MM.1S (cell line): ENCODE measurements at regions not wholly inside any gene's neighbourhood (a gene's known extent, or its start where the extent isn't known, plus 50 kb on each side); places are given as distances from the start of the nearest gene placed in this dataset.

ENCODE experiments used
- DNase-seq: peaks from one replicate; pipeline ENCODE4 v3.0.0-alpha.2; 2015
- H2AFZ ChIP-seq: fragments of 300-600 bp; sonication (generic); 2 replicates; pipeline ENCODE4 v1.6.0; 2016; ENCODE audit warnings: antibody characterized with exemption, low read length
- H3F3A ChIP-seq: fragments of 300-600 bp; sonication (generic); 2 replicates; pipeline ENCODE4 v1.6.1; 2016; ENCODE audit warnings: mild to moderate bottlenecking, antibody characterized with exemption, low read length, moderate library complexity, mixed read lengths; ENCODE audit not compliant: insufficient read depth
- H3K27ac ChIP-seq: fragments of 300-600 bp; sonication (generic); 2 replicates; pipeline ENCODE4 v1.5.1; 2016; ENCODE audit warnings: mild to moderate bottlenecking, low read length
- H3K27me3 ChIP-seq: fragments of 300-600 bp; sonication (generic); replicated peaks from 2 replicates; pipeline ENCODE4 v1.6.0; 2016; ENCODE audit warnings: low read length; ENCODE audit not compliant: insufficient read depth
- H3K36me3 ChIP-seq: fragments of 300-600 bp; sonication (generic); replicated peaks from 2 replicates; pipeline ENCODE4 v1.6.1; 2016; ENCODE audit warnings: mild to moderate bottlenecking, low read length, mixed read lengths; ENCODE audit not compliant: insufficient read depth
- H3K4me1 ChIP-seq: fragments of 300-600 bp; sonication (generic); 2 replicates; pipeline ENCODE4 v1.6.1; 2016; ENCODE audit warnings: low read length, mixed read lengths
- H3K4me2 ChIP-seq: fragments of 300-600 bp; sonication (generic); 2 replicates; pipeline ENCODE4 v1.6.0; 2016; ENCODE audit warnings: low read depth, low read length
- H3K4me3 ChIP-seq: fragments of 300-600 bp; sonication (generic); 2 replicates; pipeline ENCODE4 v1.5.1; 2016; ENCODE audit warnings: low read length, mixed read lengths
- H3K79me2 ChIP-seq: fragments of 300-600 bp; sonication (generic); 2 replicates; pipeline ENCODE4 v1.6.1; 2016; ENCODE audit warnings: mixed run types, low read length, mixed read lengths
- H3K9ac ChIP-seq: fragments of 300-600 bp; sonication (generic); 2 replicates; pipeline ENCODE4 v1.6.1; 2016; ENCODE audit warnings: low read length, mixed read lengths
- H3K9me2 ChIP-seq: fragments of 300-600 bp; sonication (generic); replicated peaks from 2 replicates; pipeline ENCODE4 v1.6.1; 2016; ENCODE audit warnings: mild to moderate bottlenecking, low read length, mixed read lengths; ENCODE audit not compliant: insufficient read depth
- H3K9me3 ChIP-seq: fragments of 300-600 bp; sonication (generic); replicated peaks from 2 replicates; pipeline ENCODE4 v1.6.1; 2016; ENCODE audit warnings: mild to moderate bottlenecking, low read length, mixed read lengths; ENCODE audit not compliant: insufficient read depth
- H4K20me1 ChIP-seq: fragments of 300-600 bp; sonication (generic); 2 replicates; pipeline ENCODE4 v1.6.1; 2016; ENCODE audit warnings: mild to moderate bottlenecking, low read length, moderate library complexity, mixed read lengths; ENCODE audit not compliant: insufficient read depth
- EZH2 ChIP-seq: fragments of 300-600 bp; sonication (generic); optimal IDR thresholded peaks from 2 replicates; pipeline ENCODE3; 2017; ENCODE audit warnings: low read depth, mild to moderate bottlenecking, antibody characterized with exemption, low read length, mixed read lengths
- EZH2phosphoT487 ChIP-seq: fragments of 300-600 bp; sonication (generic); IDR thresholded peaks from 2 replicates; pipeline ENCODE4 v1.6.1; 2018; ENCODE audit warnings: antibody characterized with exemption, low read length
- TF ChIP-seq, protein P1 (sequence below): fragments of 300-600 bp; sonication (generic); IDR thresholded peaks from 2 replicates; pipeline ENCODE4 v1.5.1; 2016; ENCODE audit warnings: antibody characterized with exemption, low read length, mixed read lengths

DNA sequence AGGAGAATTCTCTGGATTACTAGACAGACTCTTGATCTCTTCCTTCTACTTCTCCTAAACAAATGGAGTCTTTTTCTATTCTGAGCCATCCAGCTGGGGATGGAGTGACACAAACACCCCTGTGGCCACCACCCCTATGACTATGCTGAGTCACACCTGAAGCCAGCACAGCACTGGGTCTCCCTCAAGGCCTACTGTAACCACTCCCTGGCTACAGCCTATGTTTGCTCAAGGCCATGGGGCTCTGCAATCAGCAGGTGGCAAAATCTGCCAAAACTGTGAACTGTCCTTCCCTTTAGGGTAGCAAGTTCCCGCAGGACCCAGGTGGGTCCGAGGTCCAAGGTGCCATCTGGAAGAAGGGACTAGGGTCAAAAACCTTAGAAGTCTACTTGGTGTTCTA, 132.3 kb downstream of the TINAG start:
- TF ChIP-seq, protein P1, sequence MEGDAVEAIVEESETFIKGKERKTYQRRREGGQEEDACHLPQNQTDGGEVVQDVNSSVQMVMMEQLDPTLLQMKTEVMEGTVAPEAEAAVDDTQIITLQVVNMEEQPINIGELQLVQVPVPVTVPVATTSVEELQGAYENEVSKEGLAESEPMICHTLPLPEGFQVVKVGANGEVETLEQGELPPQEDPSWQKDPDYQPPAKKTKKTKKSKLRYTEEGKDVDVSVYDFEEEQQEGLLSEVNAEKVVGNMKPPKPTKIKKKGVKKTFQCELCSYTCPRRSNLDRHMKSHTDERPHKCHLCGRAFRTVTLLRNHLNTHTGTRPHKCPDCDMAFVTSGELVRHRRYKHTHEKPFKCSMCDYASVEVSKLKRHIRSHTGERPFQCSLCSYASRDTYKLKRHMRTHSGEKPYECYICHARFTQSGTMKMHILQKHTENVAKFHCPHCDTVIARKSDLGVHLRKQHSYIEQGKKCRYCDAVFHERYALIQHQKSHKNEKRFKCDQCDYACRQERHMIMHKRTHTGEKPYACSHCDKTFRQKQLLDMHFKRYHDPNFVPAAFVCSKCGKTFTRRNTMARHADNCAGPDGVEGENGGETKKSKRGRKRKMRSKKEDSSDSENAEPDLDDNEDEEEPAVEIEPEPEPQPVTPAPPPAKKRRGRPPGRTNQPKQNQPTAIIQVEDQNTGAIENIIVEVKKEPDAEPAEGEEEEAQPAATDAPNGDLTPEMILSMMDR = no peak
- TF ChIP-seq EZH2phosphoT487 = no peak
- no peak for TF ChIP-seq EZH2
- H3K9me2 ChIP-seq = no peaks in the 10 kb centered on the region
- no peak overlapping the region for H3K9ac ChIP-seq
- no peak overlapping the region for H3K4me2 ChIP-seq
- no peaks in the 10 kb centered on the region for H4K20me1 ChIP-seq
- H3K27me3 ChIP-seq = no peaks in the 10 kb centered on the region
- H3K4me3 ChIP-seq = no peak overlapping the region
- DNase-seq = no peak
- H3K27ac ChIP-seq = no peak overlapping the region
- no peaks in the 10 kb centered on the region for H3K4me1 ChIP-seq
- no peaks in the 10 kb centered on the region for H3K36me3 ChIP-seq
- no peaks in the 10 kb centered on the region for H3K79me2 ChIP-seq
- H3K9me3 ChIP-seq = no peaks in the 10 kb centered on the region
- no peak overlapping the region for H2AFZ ChIP-seq
- no peaks in the 10 kb centered on the region for H3F3A ChIP-seq

DNA sequence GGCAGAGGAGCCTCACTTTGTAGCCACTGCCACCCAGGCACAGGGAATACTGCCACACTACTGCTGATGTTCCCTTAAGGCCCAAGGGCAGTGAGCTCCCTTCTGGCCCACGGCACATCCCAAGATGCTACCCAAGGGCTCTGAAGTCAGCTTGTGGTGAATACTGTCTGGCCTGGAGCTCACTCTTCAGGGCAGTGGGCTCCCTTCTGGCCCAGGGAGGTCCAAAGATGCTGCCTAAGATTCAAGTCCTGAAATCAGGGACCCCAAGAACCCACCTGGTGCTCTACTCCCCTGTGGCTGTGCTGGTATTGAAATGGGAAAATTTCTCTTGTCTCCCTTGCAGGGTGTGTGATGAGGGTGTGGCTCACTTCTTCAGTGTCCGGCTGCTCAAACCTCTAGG, 132.8 kb downstream of the TINAG start:
- Histone ChIP-seq H4K20me1 (no peaks in the 10 kb centered on the region), H3K9ac (no peak overlapping the region), H3K4me2 (no peak overlapping the region), H3F3A (no peaks in the 10 kb centered on the region), H3K36me3 (no peaks in the 10 kb centered on the region), H3K27ac (no peak overlapping the region), H3K4me1 (no peaks in the 10 kb centered on the region), H3K4me3 (no peak overlapping the region), H3K27me3 (no peaks in the 10 kb centered on the region), H3K9me2 (no peaks in the 10 kb centered on the region), H3K79me2 (no peaks in the 10 kb centered on the region), H3K9me3 (no peaks in the 10 kb centered on the region), H2AFZ (no peak overlapping the region)
- no peak for DNase-seq
- TF ChIP-seq EZH2 (no peak), EZH2phosphoT487 (no peak)
- TF ChIP-seq, protein P1 = no peak

DNA sequence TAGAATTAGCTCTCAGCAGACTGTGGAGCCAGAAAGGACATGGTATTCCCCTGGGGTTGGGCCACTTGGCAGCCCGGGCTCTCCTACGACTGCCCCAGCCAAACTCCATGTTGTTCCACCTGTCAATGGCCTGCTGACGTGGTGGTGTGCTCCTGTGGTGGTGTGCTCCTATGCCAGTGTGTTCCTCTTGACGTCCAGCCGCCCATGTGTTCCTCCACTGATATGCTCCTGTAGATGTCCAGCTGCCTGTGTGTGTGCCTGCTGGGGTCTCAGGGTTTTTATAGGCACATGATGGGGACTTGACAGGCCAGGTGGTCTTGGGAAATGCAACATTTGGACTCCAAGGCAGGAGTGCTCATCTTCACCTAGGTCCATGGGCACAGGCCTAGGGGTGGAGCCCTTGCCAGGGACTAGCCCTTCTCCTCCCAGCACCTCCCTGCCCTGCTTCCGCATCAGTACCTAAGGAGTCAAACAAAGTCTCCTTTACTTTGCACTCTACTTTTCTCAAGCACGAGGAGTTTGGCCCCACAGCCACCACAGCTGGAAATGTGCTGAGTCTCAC, 133.5 kb downstream of the TINAG start:
- no peaks in the 10 kb centered on the region for H3K9me2 ChIP-seq
- no peaks in the 10 kb centered on the region for H3F3A ChIP-seq
- H3K4me3 ChIP-seq = no peak overlapping the region
- H3K9ac ChIP-seq = no peak overlapping the region
- no peaks in the 10 kb centered on the region for H3K4me1 ChIP-seq
- no peak overlapping the region for H2AFZ ChIP-seq
- H3K36me3 ChIP-seq = no peaks in the 10 kb centered on the region
- TF ChIP-seq, protein P1 = no peak
- TF ChIP-seq EZH2 (no peak), EZH2phosphoT487 (no peak)
- H3K27ac ChIP-seq = no peak overlapping the region
- no peak overlapping the region for H3K4me2 ChIP-seq
- no peaks in the 10 kb centered on the region for H3K9me3 ChIP-seq
- H3K79me2 ChIP-seq = no peaks in the 10 kb centered on the region
- H3K27me3 ChIP-seq = no peaks in the 10 kb centered on the region
- no peaks in the 10 kb centered on the region for H4K20me1 ChIP-seq
- DNase-seq = no peak
